K562 (cell line): ENCODE measurements at regions not wholly inside any gene's neighbourhood (a gene's known extent, or its start where the extent isn't known, plus 50 kb on each side); places are given as distances from the start of the nearest gene placed in this dataset.

Experiments used
- ATF2 ChIP-seq: sonication (generic); formaldehyde crosslinking; IDR thresholded peaks from 2 replicates; pipeline ENCODE4 v1.8.1; 2022; ENCODE audit warnings: missing genetic modification reagents
- BMI1 ChIP-seq: fragments of 150-350 bp; IDR thresholded peaks from 2 replicates; pipeline ENCODE4 v1.6.1; 2014; ENCODE audit warnings: low read length
- CBFA2T3 ChIP-seq: fragments of 450-650 bp; IDR thresholded peaks from 2 replicates; pipeline ENCODE4 v1.6.1; 2017
- CREBBP ChIP-seq: IDR thresholded peaks from one replicate; pipeline ENCODE4 v1.6.1; 2012; ENCODE audit warnings: low read depth, mild to moderate bottlenecking, control low read depth, inconsistent platforms, low read length
- CSDE1 ChIP-seq, 2 experiments: fragments of 450-650 bp; IDR thresholded peaks; 2 replicates each; pipeline ENCODE4 v1.6.1; 2016; ENCODE audit warnings: mild to moderate bottlenecking in 1 of 2
- FOXA1 ChIP-seq: fragments of 450-650 bp; IDR thresholded peaks from 2 replicates; pipeline ENCODE4 v1.6.1; 2016; ENCODE audit warnings: mild to moderate bottlenecking, borderline replicate concordance
- FUS ChIP-seq: fragments of 200-400 bp; formaldehyde crosslinking; optimal IDR thresholded peaks from 2 replicates; pipeline ENCODE3; 2017; ENCODE audit warnings: low read depth, low read length
- ILF3 ChIP-seq: fragments of 450-650 bp; IDR thresholded peaks from 2 replicates; pipeline ENCODE4 v1.6.1; 2018; ENCODE audit warnings: antibody characterized with exemption, mild to moderate bottlenecking, moderate library complexity, borderline replicate concordance
- KDM2B ChIP-seq: fragments of 250-450 bp; sonication (Bioruptor Pico); IDR thresholded peaks from 2 replicates; pipeline ENCODE4 v1.8.0; 2021; ENCODE audit warnings: mild to moderate bottlenecking, moderate library complexity
- KLF10 ChIP-seq: fragments of 250-450 bp; sonication (Bioruptor Pico); IDR thresholded peaks from 2 replicates; pipeline ENCODE4 v1.6.1; 2021; ENCODE audit warnings: matching md5 sums
- L3MBTL2 ChIP-seq: fragments of 450-650 bp; IDR thresholded peaks from 2 replicates; pipeline ENCODE4 v1.6.1; 2016; ENCODE audit warnings: mild to moderate bottlenecking, moderate library complexity
- LARP7 ChIP-seq: fragments of 450-650 bp; IDR thresholded peaks from 2 replicates; pipeline ENCODE4 v1.6.1; 2016
- LCOR ChIP-seq: sonication (generic); formaldehyde crosslinking; IDR thresholded peaks from 2 replicates; pipeline ENCODE4 v1.8.0; 2022; ENCODE audit warnings: mild to moderate bottlenecking, missing genetic modification reagents
- MYC ChIP-seq, 2 experiments: fragments of 250-450 bp in 1 of 2; sonication (Bioruptor Pico) in 1 of 2; IDR thresholded peaks; 2 replicates each; pipeline versions ENCODE4 v1.5.1 to v1.6.1; 2012 to 2021; ENCODE audit warnings: low read depth in 2 of 2, borderline replicate concordance in 1 of 2, improper control_type of control experiment in 1 of 2, low read length in 1 of 2, mild to moderate bottlenecking in 1 of 2, moderate library complexity in 1 of 2
- MYNN ChIP-seq, 2 experiments: sonication (generic); formaldehyde crosslinking in 1 of 2; IDR thresholded peaks; 2 replicates each; pipeline versions ENCODE4 v1.5.0 to v1.6.1; 2016 to 2020; ENCODE audit warnings: antibody characterized with exemption in 1 of 2, missing genetic modification reagents in 1 of 2
- NELFE ChIP-seq: IDR thresholded peaks from 2 replicates; pipeline ENCODE4 v1.6.1; 2011; ENCODE audit warnings: mild to moderate bottlenecking; ENCODE audit not compliant: insufficient read depth, insufficient read length
- PRPF4 ChIP-seq: fragments of 200-400 bp; formaldehyde crosslinking; IDR thresholded peaks from one replicate; pipeline ENCODE4 v1.6.1; 2017; ENCODE audit warnings: low read length, low read depth, mild to moderate bottlenecking; ENCODE audit not compliant: insufficient read depth, poor library complexity, severe bottlenecking
- PYGO2 ChIP-seq: fragments of 450-650 bp; IDR thresholded peaks from 2 replicates; pipeline ENCODE4 v1.6.1; 2016; ENCODE audit warnings: mild to moderate bottlenecking, missing genetic modification characterization, moderate library complexity, missing compliant biosample characterization
- RHOXF2B ChIP-seq: fragments of 250-450 bp; sonication (Bioruptor Pico); conservative IDR thresholded peaks from 2 replicates; pipeline ENCODE4 v1.5.1; 2021
- SP1 ChIP-seq: sonication (generic); formaldehyde crosslinking; IDR thresholded peaks from 2 replicates; pipeline ENCODE4 v1.8.1; 2022; ENCODE audit warnings: mild to moderate bottlenecking, missing genetic modification reagents
- SRSF1 ChIP-seq: fragments of 200-400 bp; formaldehyde crosslinking; IDR thresholded peaks from 2 replicates; pipeline ENCODE4 v1.6.1; 2017; ENCODE audit warnings: mild to moderate bottlenecking, low read depth, low read length, moderate library complexity
- SRSF9 ChIP-seq: fragments of 200-400 bp; formaldehyde crosslinking; IDR thresholded peaks from 2 replicates; pipeline ENCODE4 v1.6.1; 2017; ENCODE audit warnings: low read depth, low read length, borderline replicate concordance
- TAL1 ChIP-seq: fragments of 450-650 bp; IDR thresholded peaks from 2 replicates; pipeline ENCODE4 v1.6.1; 2016; ENCODE audit warnings: mild to moderate bottlenecking
- ZFP36 ChIP-seq: fragments of 150-350 bp; IDR thresholded peaks from 2 replicates; pipeline ENCODE4 v1.6.1; 2018; ENCODE audit warnings: low read length, low read depth; ENCODE audit not compliant: partially characterized antibody
- ZNF140 ChIP-seq: fragments of 250-450 bp; sonication (Bioruptor Pico); IDR thresholded peaks from 2 replicates; pipeline ENCODE4 v1.8.0; 2021; ENCODE audit warnings: moderate library complexity, mild to moderate bottlenecking, inconsistent platforms
- ZNF184 ChIP-seq: sonication (generic); formaldehyde crosslinking; IDR thresholded peaks from 2 replicates; pipeline ENCODE4 v1.5.0; 2020; ENCODE audit warnings: missing genetic modification reagents
- ZNF696 ChIP-seq: fragments of 250-450 bp; sonication (Bioruptor Pico); conservative IDR thresholded peaks from 2 replicates; pipeline ENCODE4 v1.4.0; 2020; ENCODE audit warnings: mild to moderate bottlenecking, moderate library complexity
- ZNF75A ChIP-seq: fragments of 450-650 bp; formaldehyde crosslinking; IDR thresholded peaks from 2 replicates; pipeline ENCODE4 v1.4.0; 2020; ENCODE audit warnings: mild to moderate bottlenecking
- ZNF79 ChIP-seq: fragments of 250-450 bp; sonication (Bioruptor Pico); IDR thresholded peaks from 2 replicates; pipeline ENCODE4 v1.4.0; 2020; ENCODE audit warnings: low read depth, mild to moderate bottlenecking, moderate library complexity
- TF ChIP-seq, protein P1 (sequence below): fragments of 250-450 bp; sonication (Bioruptor Pico); IDR thresholded peaks from 2 replicates; pipeline ENCODE4 v1.8.0; 2021; ENCODE audit warnings: moderate library complexity, mild to moderate bottlenecking, inconsistent platforms

GRCh38 chr2:144582651-144583380 is 62.9 kb upstream of the ZEB2 start (continued):
- TF ChIP-seq CBFA2T3 (peak; percentile 98), ZFP36 (no peak), SRSF9 (no peak), ATF2 (no peak), MYNN (IDR thresholded peaks at IDR 0.05) (peak; percentile 73), MYNN (CRISPR knock-in tag; IDR thresholded peaks at IDR 0.05) (no peak), ZNF79 (no peak), NELFE (no peak), LCOR (CRISPR knock-in tag) (peak; percentile 99), KDM2B (no peak), TAL1 (peak; percentile 95), SP1 (CRISPR knock-in tag) (peak; percentile 88), ZNF140 (CRISPR knock-in tag) (no peak), BMI1 (no peak), KLF10 (no peak), ILF3 (no peak), ZNF696 (CRISPR knock-in tag) (no peak; the same call in 1 of the 2 replicates), ZNF184 (CRISPR knock-in tag) (no peak), ZNF75A (CRISPR knock-in tag) (no peak), CREBBP (no peak), L3MBTL2 (peak; percentile 94), FUS (no peak), RHOXF2B (CRISPR knock-in tag) (no peak), LARP7 (no peak), SRSF1 (no peak), MYC (IDR thresholded peaks at IDR 0.05; ENCODE audit: low read depth, low read length) (peak; percentile 99), MYC (CRISPR knock-in tag; IDR thresholded peaks at IDR 0.05; ENCODE audit: borderline replicate concordance, low read depth) (no peak), PYGO2 (peak; percentile 61; the same call in 1 of the 2 replicates), FOXA1 (no peak), PRPF4 (no peak), CSDE1 (IDR thresholded peaks at IDR 0.05) (no peak)
- TF ChIP-seq, protein P1, sequence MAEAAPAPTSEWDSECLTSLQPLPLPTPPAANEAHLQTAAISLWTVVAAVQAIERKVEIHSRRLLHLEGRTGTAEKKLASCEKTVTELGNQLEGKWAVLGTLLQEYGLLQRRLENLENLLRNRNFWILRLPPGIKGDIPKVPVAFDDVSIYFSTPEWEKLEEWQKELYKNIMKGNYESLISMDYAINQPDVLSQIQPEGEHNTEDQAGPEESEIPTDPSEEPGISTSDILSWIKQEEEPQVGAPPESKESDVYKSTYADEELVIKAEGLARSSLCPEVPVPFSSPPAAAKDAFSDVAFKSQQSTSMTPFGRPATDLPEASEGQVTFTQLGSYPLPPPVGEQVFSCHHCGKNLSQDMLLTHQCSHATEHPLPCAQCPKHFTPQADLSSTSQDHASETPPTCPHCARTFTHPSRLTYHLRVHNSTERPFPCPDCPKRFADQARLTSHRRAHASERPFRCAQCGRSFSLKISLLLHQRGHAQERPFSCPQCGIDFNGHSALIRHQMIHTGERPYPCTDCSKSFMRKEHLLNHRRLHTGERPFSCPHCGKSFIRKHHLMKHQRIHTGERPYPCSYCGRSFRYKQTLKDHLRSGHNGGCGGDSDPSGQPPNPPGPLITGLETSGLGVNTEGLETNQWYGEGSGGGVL (CRISPR knock-in tag): no peak
